Stimulated activated memory B cell treated with anti-CD40 and anti-IgM and Interleukin-4, amounts not matched to agents 10 μg/mL and 1 μg/mL and 100 μg/mL, for 72 hours (primary cell): ENCODE measurements at regions not wholly inside any gene's neighbourhood (a gene's known extent, or its start where the extent isn't known, plus 50 kb on each side); places are given as distances from the start of the nearest gene placed in this dataset.

Experiments
- ATAC-seq: fragments of 150-1000 bp; cut with Tn5 transposase; 2 replicates; pipeline ENCODE4 v1.10.0; 2021
- H3K27ac Mint-ChIP-seq: one replicate; pipeline ENCODE4 v1.8.0; 2022; ENCODE audit warnings: mild to moderate bottlenecking, mixed read lengths
- H3K27me3 Mint-ChIP-seq: one replicate; pipeline ENCODE4 v1.8.0; 2022; ENCODE audit warnings: mixed read lengths
- H3K36me3 Mint-ChIP-seq: one replicate; pipeline ENCODE4 v1.8.0; 2022; ENCODE audit warnings: mixed read lengths
- H3K4me1 Mint-ChIP-seq: one replicate; pipeline ENCODE4 v1.8.0; 2022; ENCODE audit warnings: mixed read lengths
- H3K4me3 Mint-ChIP-seq: one replicate; pipeline ENCODE4 v1.8.0; 2022; ENCODE audit warnings: mild to moderate bottlenecking, moderate library complexity, mixed read lengths
- H3K9me3 Mint-ChIP-seq: one replicate; pipeline ENCODE4 v1.8.0; 2022; ENCODE audit warnings: mixed read lengths

GRCh38 chr18:38982072-38982471 is 1416.5 kb upstream of the CELF4 start:
- Mint-ChIP-seq H3K27ac (no peak overlapping the region), H3K36me3 (no peaks in the 10 kb centered on the region), H3K9me3 (peaks cover 2% of the 10 kb centered on the region), H3K4me1 (no peaks in the 10 kb centered on the region), H3K27me3 (no peaks in the 10 kb centered on the region), H3K4me3 (no peak overlapping the region)
- no peak for ATAC-seq

- no peaks in the 10 kb centered on the region for H3K36me3 Mint-ChIP-seq
- ATAC-seq = no peak
- no peaks in the 10 kb centered on the region for H3K27me3 Mint-ChIP-seq
- no peaks in the 10 kb centered on the region for H3K4me1 Mint-ChIP-seq
- peaks cover 2% of the 10 kb centered on the region for H3K9me3 Mint-ChIP-seq
- H3K27ac Mint-ChIP-seq = no peak overlapping the region
- H3K4me3 Mint-ChIP-seq = no peak overlapping the region
Observed at GRCh38 chr18:38981389-38981788, 1415.8 kb upstream of the CELF4 start.

- Mint-ChIP-seq H3K36me3 (no peaks in the 10 kb centered on the region), H3K27ac (no peak overlapping the region), H3K9me3 (peaks cover 2% of the 10 kb centered on the region), H3K4me1 (no peaks in the 10 kb centered on the region), H3K4me3 (no peak overlapping the region), H3K27me3 (no peaks in the 10 kb centered on the region)
- no peak for ATAC-seq
Observed at GRCh38 chr18:38980420-38980819, 1414.8 kb upstream of the CELF4 start.

- no peak overlapping the region for H3K27ac Mint-ChIP-seq
- no peaks in the 10 kb centered on the region for H3K4me1 Mint-ChIP-seq
- H3K27me3 Mint-ChIP-seq = no peaks in the 10 kb centered on the region
- ATAC-seq = peak; percentile 12
- H3K36me3 Mint-ChIP-seq = no peaks in the 10 kb centered on the region
- H3K9me3 Mint-ChIP-seq = no peaks in the 10 kb centered on the region
- H3K4me3 Mint-ChIP-seq = no peak overlapping the region
Observed at GRCh38 chr18:38972571-38972970, 1407.0 kb upstream of the CELF4 start.

GRCh38 chr18:38971881-38972280 is 1406.3 kb upstream of the CELF4 start:
- Mint-ChIP-seq H3K27me3 (no peaks in the 10 kb centered on the region), H3K4me1 (no peaks in the 10 kb centered on the region), H3K4me3 (no peak overlapping the region), H3K27ac (no peak overlapping the region), H3K36me3 (no peaks in the 10 kb centered on the region), H3K9me3 (no peaks in the 10 kb centered on the region)
- no peak for ATAC-seq

- ATAC-seq = no peak
- no peak overlapping the region for H3K27ac Mint-ChIP-seq
- no peaks in the 10 kb centered on the region for H3K36me3 Mint-ChIP-seq
- peaks cover 3% of the 10 kb centered on the region for H3K4me1 Mint-ChIP-seq
- H3K27me3 Mint-ChIP-seq = peaks cover 29% of the 10 kb centered on the region
- H3K9me3 Mint-ChIP-seq = no peaks in the 10 kb centered on the region
- H3K4me3 Mint-ChIP-seq = no peak overlapping the region
Observed at GRCh38 chr18:38966841-38967240, 1401.2 kb upstream of the CELF4 start.

GRCh38 chr18:38963943-38964660 is 1398.5 kb upstream of the CELF4 start:
- Mint-ChIP-seq H3K27ac (no peak overlapping the region), H3K36me3 (no peaks in the 10 kb centered on the region), H3K4me1 (peaks cover 4% of the 10 kb centered on the region), H3K4me3 (no peak overlapping the region), H3K9me3 (no peaks in the 10 kb centered on the region), H3K27me3 (peaks cover 29% of the 10 kb centered on the region)
- ATAC-seq = no peak

- H3K4me1 Mint-ChIP-seq = peaks cover 4% of the 10 kb centered on the region
- ATAC-seq = no peak
- no peak overlapping the region for H3K27ac Mint-ChIP-seq
- no peaks in the 10 kb centered on the region for H3K9me3 Mint-ChIP-seq
- H3K4me3 Mint-ChIP-seq = no peak overlapping the region
- H3K36me3 Mint-ChIP-seq = no peaks in the 10 kb centered on the region
- H3K27me3 Mint-ChIP-seq = peaks cover 38% of the 10 kb centered on the region
Observed at GRCh38 chr18:38961880-38962279, 1396.3 kb upstream of the CELF4 start.

- peaks cover 4% of the 10 kb centered on the region for H3K4me1 Mint-ChIP-seq
- no peak for ATAC-seq
- no peaks in the 10 kb centered on the region for H3K36me3 Mint-ChIP-seq
- H3K27ac Mint-ChIP-seq = no peak overlapping the region
- H3K4me3 Mint-ChIP-seq = no peak overlapping the region
- no peaks in the 10 kb centered on the region for H3K9me3 Mint-ChIP-seq
- H3K27me3 Mint-ChIP-seq = peaks cover 19% of the 10 kb centered on the region
Observed at GRCh38 chr18:38957736-38958135, 1392.1 kb upstream of the CELF4 start.

- H3K4me1 Mint-ChIP-seq = no peaks in the 10 kb centered on the region
Observed at GRCh38 chr18:38956068-38956467, 1390.5 kb upstream of the CELF4 start.

GRCh38 chr18:38951633-38952032 is 1386.0 kb upstream of the CELF4 start:
- ATAC-seq = no peak
- Mint-ChIP-seq H3K4me1 (no peaks in the 10 kb centered on the region), H3K27me3 (peaks cover 10% of the 10 kb centered on the region), H3K27ac (no peak overlapping the region), H3K4me3 (no peak overlapping the region), H3K9me3 (no peaks in the 10 kb centered on the region), H3K36me3 (no peaks in the 10 kb centered on the region)

More at GRCh38 chr18:38956068-38956467, 1390.5 kb upstream of the CELF4 start:
- ATAC-seq = no peak
- peaks cover 14% of the 10 kb centered on the region for H3K27me3 Mint-ChIP-seq
- no peaks in the 10 kb centered on the region for H3K9me3 Mint-ChIP-seq
- H3K36me3 Mint-ChIP-seq = no peaks in the 10 kb centered on the region
- no peak overlapping the region for H3K27ac Mint-ChIP-seq
- H3K4me3 Mint-ChIP-seq = no peak overlapping the region

GRCh38 chr18:38948436-38948835 is 1382.8 kb upstream of the CELF4 start:
- Mint-ChIP-seq H3K4me3 (no peak overlapping the region), H3K4me1 (no peaks in the 10 kb centered on the region), H3K36me3 (no peaks in the 10 kb centered on the region), H3K27me3 (peaks cover 10% of the 10 kb centered on the region), H3K9me3 (no peaks in the 10 kb centered on the region), H3K27ac (no peak overlapping the region)
- ATAC-seq = no peak

- no peak overlapping the region for H3K4me3 Mint-ChIP-seq
- no peaks in the 10 kb centered on the region for H3K27me3 Mint-ChIP-seq
- H3K27ac Mint-ChIP-seq = no peak overlapping the region
- H3K4me1 Mint-ChIP-seq = peaks cover 12% of the 10 kb centered on the region
- ATAC-seq = no peak
- no peaks in the 10 kb centered on the region for H3K9me3 Mint-ChIP-seq
- H3K36me3 Mint-ChIP-seq = no peaks in the 10 kb centered on the region
Observed at GRCh38 chr18:38944446-38945024, 1378.9 kb upstream of the CELF4 start.

- Mint-ChIP-seq H3K27ac (peak overlapping the region; percentile 86), H3K4me3 (peak overlapping the region; percentile 70), H3K9me3 (no peaks in the 10 kb centered on the region), H3K27me3 (no peaks in the 10 kb centered on the region), H3K4me1 (peaks cover 14% of the 10 kb centered on the region), H3K36me3 (no peaks in the 10 kb centered on the region)
- no peak for ATAC-seq
Observed at GRCh38 chr18:38941711-38942561, 1376.3 kb upstream of the CELF4 start.

- ATAC-seq = peak; percentile 92
- H3K36me3 Mint-ChIP-seq = no peaks in the 10 kb centered on the region
- peak overlapping the region; percentile 86 for H3K27ac Mint-ChIP-seq
- H3K9me3 Mint-ChIP-seq = no peaks in the 10 kb centered on the region
- H3K4me3 Mint-ChIP-seq = peak overlapping the region; percentile 70
- no peaks in the 10 kb centered on the region for H3K27me3 Mint-ChIP-seq
- peaks cover 14% of the 10 kb centered on the region for H3K4me1 Mint-ChIP-seq
Observed at GRCh38 chr18:38940863-38941531, 1375.4 kb upstream of the CELF4 start.
